NCI-H748 (cell line): ENCODE measurements at regions not wholly inside any gene's neighbourhood (a gene's known extent, or its start where the extent isn't known, plus 50 kb on each side); places are given as distances from the start of the nearest gene placed in this dataset.

Experiments
- DNase-seq: peaks from one replicate; lab custom pipeline; 2025; ENCODE audit not compliant: unreplicated experiment; lab: John Stamatoyannopoulos, UW

- no peak for DNase-seq
These were observed 142.4 kb downstream of the DDX1 start for GRCh38 chr2:15733867-15734673.

GRCh38 chr2:15734674-15735483 lies 143.2 kb downstream of the DDX1 start:
- no peak for DNase-seq

- no peak for DNase-seq
These were observed 144.0 kb downstream of the DDX1 start for GRCh38 chr2:15735484-15736326.

DNA sequence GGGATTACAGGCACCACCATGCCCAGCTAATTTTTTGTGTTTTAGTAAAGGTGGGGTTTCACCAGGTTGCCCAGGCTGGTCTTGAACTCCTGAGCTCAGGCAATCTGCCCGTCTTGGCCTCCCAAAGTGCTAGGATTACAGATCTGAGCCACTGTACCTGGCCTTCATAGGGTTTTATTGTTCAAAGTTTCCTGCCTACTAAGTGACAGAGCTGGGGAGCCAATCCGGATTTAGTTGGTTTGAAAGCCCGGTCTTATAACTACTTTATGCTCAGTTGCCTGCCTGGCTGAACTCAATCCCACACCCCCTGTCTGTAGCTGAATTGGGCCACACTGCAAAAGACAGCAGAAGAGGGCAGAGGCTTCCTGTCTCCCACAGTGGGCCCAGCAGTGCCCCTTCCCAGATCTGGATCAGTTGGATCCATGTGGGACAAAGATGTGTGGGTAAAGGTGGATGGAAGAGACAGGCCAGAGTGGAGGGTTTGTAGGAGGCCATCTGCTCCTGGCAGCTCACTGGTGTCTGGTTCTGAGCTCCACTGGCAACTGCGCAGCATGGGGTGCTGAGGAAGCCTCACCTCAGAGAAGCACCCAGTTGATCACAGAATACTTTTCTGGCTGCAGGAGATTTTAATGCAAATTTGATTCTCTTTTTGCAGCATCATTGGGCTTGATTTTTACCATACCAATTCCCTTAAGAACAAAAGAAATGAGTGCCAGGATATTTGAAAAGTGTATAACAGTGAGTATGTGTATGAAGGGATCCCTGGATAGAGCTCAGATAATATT lies 144.9 kb downstream of the DDX1 start:
- no peak for DNase-seq

GRCh38 chr2:15737314-15738224 lies 145.9 kb downstream of the DDX1 start:
- DNase-seq = no peak

- DNase-seq = no peak
These were observed 146.5 kb downstream of the DDX1 start for GRCh38 chr2:15738225-15738546.

- DNase-seq = no peak
These were observed 147.3 kb downstream of the DDX1 start for GRCh38 chr2:15738943-15739342.

- no peak for DNase-seq
These were observed 153.2 kb downstream of the DDX1 start for GRCh38 chr2:15744820-15745219.

DNA sequence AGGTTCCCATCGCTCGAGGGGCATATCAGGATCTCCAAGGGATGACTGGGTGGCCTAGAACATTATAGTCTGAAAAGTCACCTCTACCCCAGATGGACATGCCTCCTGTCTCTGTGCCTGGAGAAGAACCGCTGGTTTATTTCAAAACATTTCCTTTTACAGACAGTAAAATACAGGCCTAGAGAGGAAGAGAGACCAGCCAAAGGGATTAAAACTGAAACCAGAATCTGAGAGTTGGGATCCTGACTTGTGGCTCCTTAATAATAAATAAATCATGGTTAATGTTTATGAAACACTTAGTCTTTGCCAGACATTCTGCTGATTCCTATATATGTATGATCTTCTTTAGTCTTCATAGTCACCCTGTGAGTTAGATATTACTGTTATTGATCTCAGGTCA lies 153.7 kb downstream of the DDX1 start:
- DNase-seq = no peak

GRCh38 chr2:15745907-15746702 lies 154.4 kb downstream of the DDX1 start:
- no peak for DNase-seq

GRCh38 chr2:15746703-15747550 lies 155.3 kb downstream of the DDX1 start:
- no peak for DNase-seq

DNA sequence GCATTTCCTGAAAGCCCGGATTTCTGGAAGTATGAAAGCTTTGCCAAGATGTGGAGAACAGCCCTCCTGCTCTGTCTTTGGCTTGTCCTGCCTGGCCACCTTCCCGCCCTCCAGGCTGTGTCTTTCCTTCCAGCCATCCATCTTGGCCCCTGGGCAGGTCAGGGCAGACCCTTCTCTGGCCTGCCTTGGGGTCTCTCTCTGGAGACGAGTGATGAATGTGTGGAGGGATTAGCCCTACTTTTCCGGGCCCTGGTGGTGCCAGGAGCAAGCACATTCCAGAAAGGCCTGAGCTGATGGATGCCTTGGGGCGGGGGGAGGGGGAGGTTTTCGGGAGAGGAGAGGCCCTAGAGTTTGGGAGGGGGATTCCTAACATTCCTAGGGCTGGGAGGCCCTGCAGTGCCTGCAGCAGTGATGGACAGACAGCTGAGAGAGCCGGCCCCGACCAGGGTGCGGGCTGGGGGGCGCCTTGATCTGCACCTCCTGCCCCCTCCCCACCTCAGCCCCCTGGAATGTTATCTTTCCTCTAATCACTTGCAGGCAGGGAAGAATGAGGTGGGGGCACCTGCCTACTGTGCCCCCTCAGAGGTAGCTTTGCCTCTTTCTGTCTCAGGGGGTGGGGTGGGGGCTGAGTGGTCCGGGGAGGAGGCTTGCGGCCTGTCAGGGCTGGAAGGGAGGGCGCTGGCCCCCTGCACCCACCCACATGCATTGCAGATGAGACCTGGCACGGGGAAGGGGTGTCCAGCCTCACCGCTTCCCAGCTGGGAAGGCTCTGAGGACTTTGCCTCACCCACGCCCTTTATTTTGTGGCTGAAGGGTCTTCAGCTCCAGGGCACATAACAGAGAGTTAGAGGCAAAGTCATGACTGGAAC lies 156.2 kb downstream of the DDX1 start:
- no peak for DNase-seq

- peak; percentile 13 for DNase-seq
These were observed 157.2 kb downstream of the DDX1 start for GRCh38 chr2:15748736-15749323.

- DNase-seq = no peak
These were observed 158.1 kb downstream of the DDX1 start for GRCh38 chr2:15749460-15750432.

DNA sequence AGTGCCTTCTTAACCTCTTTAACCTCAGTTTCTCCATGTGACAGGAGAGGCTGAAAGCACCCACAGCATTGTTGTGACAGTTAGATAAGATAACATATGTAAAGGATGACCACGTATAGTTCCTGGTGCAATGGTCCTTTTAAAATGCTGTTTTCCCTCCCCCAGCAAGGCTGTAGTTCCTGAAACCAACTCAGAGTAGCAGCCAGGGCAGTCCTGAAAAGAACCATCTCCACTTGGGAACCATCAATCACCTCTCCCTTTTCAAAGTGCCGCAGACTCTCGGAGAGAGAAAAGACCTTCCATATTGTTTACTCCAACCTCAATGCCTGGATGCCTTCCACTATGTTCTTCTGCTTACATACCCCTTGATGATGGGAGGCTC lies 158.8 kb downstream of the DDX1 start:
- no peak for DNase-seq
